NCI-H345 treated with DMSO at 0.1 percent for 48 hours (cell line): ENCODE measurements at regions not wholly inside any gene's neighbourhood (a gene's known extent, or its start where the extent isn't known, plus 50 kb on each side); places are given as distances from the start of the nearest gene placed in this dataset.
"Not testable (repeated sequence)": the region's sequence is repeated elsewhere in the genome, so short reads cannot be mapped to it uniquely, and the experiment has no call there.

Experiments
- DNase-seq: peaks from one replicate; lab custom pipeline; 2025; ENCODE audit not compliant: unreplicated experiment; lab: John Stamatoyannopoulos, UW

DNA sequence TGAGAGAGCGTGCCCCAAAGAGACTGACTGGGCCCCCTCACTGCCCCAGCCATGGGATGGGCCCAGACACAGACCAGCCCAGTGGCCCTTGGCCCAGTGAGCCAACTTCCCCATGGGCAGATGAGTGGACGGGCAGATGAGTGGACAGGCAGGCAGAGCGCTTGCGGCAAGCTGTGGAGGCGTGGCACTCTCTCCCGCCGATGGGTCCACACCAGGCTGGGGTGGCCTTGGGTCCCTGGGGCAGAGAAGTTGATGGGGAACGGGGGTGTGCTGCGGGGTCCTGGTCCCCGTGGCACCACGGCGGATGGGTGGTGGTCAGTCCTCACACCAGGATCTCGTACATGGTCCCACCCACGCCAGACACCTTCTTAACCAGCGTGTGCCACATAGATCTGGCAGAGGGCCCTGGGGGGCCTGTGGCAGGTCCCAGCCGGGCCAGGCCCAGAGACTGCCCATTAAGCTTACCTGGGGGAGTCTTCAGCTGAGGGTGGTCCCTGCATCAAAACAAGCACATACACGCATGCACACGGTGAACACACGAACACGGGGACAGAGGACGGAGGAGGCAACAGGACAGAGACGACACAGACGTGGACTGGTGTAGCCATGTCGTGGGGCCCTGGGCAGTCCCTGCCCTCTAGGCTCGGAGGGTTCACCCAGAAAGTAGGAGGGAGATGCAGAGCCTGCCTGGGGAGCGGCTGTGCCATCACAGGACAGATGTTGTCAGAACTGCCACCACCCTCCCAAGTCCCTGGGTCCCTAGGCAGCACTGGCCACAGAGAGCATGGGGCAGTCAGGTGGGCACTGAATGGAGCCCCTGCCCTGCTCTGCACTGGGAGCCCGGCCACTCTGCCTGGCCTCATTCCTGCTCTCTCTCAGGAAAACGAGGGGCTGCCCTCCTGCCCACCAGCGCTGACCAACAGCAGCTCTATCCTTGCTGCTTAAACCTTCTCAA lies 182.2 kb downstream of the IGLL1 start:
- no peak for DNase-seq

DNA sequence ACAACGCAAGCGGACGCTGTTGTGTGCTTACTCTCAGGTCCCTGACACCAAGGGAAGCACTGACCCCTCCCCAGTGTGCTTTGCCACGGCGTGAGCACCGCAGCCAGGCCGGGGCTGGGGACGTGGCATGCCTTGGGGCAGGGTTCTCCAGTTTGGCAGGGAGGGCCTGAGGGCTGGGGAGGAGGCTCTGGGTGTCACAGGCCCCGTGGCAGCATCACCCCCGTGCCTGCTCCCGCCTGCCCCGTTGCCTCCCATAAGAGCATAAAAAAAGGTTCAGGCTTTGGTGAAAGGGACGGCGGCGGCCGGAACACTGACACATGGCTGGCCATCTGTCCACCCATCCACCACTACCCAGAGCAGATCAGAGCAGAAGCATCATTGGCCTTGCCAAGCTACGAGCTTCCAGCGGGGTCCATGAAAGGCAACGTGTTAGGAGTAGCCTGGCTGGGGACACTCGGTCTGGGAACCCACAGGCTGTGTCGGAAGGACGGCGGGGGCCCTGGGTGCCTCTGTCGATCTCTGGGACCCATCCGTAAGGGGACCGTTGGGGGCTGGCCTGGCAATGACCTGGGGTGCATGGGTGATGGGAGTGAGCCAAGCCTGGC lies 183.0 kb downstream of the IGLL1 start:
- DNase-seq, result no peak

DNA sequence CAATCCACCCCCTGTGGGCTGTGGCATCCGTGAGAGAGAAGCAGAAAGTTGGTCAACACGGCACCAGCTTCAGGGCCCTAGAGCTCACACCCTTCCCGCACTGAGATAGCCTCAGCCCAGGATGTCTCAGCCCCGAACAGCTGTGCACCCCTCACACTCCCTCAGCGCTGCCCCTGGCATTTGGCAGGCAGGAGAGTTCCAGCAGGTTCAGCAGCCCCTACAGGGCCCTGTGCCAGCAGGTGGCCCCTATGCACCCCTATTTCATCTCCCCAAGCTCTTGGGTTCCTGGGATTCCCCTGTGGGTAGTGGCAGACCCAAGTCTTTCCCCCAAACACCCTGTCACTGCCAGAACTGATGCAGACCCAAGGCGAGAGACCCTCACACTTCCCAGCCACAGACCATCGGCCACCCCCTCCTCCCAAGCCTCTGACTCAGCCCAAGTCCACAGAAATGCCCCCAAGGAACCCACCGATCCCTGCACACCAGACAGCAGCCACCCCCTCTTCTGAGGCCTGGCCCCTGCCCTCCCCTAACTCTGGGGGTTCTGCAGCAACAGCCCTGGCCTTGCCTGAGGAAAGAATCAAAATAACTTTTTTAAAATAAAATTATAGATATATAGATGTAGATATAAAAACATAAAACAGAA lies 183.6 kb downstream of the IGLL1 start:
- DNase-seq, result no peak

DNA sequence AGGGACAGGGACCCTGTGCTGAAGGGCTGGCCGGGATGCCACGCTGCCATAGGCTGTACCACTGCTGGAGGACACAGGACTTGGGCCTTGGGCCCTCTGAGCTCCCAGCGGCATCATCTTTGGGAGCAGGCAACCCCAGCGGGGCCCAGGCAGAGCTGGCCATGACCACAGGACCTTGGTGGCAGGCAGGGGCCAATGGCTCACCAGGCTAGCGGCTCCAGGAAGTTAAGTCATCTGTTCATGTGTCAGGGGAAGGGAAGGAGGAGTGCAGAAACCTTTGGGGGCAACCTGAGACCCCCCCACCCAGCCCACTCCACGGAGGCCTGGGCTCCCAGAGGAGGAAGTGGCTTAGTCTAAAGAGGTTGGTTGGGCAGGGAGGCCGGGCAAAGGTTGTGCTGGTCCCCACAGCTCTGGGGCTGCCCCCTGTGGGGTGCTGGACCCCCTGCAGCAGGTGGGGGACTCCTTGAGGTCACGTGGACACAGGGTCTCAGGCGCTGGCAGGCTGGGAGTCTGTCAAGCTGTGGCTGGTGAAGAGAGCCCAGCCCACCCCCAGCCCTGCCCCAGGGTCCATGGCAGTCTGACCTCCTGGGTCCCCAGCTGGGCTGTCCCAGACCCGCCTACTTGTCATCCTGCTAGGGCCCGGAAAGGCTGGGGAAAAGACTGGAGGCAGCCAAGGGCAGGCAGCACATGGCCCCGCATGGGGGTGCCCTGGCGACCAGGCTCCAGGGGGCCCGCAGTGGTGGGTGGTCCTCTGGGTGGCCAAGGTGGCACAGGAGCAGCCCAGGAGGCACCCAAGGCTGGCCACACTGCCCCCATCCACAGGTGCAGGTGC lies 184.3 kb downstream of the IGLL1 start:
- DNase-seq, result no peak

DNA sequence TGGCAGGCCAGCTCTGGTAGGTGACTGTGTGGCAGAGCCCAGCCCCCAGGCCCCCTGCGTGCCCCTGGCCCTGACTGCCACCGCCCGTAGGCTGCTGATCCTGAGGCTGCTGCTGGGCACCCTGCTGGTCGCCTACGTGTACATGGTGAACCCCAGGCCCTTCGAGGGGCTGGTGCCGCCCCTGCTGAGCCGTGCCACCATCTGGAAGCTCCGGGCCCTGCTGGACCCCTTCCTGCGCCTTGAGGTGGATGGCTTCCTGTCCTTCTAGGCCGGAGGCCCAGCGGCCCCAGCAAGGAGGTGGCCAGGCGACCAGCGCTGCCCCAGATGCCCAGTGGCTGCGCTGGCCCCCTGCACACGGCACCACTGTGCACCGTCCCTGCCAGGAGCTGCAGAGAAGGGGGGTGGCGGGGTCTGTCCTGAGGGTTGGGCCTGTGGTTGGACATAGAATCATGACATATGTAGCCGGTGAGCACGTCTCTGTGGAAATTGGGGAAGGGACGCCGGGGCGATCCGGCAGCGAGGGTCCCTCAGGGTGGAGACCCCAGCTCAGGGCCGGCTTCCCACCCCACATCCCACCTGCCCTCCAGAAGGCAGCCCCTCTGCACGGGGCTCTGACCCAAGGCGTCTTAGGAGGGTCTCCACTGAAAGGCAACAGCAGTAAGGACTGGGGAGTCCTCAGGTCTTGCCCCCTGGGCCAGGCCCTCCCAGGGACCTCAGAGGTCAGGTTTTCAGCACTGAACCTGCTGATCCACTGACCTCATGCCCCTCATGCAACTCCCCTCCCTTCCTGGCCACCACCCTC lies 185.4 kb downstream of the IGLL1 start:
- DNase-seq, result no peak

DNA sequence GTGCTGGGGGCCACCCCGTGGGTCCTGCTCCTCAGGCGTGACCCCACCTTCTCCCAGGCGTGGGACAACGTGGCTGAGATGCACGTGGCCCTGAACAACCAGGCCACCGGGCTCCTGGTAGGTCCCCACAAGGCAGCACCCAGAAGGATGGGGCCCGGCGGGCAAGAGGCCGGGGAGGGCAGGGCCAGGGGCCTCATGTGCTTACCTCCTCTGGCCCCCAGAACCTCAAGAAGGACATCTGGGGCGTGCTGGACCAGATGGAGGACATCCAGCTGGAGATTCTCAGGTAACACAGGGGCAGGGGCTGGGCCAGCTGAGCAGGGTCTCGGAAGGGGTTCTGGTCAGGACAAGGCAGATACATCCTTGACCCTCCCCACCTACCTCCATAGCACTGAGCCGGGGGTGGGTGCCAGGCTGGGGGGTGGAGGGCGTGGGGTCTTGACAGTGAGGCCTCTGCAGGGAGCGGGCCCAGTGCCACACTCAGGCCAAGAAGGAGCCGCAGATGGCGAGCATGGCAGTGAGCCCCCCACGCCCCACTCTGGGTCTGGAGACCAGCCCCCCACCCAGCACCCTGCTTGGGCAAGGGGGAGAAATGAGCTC lies 186.3 kb downstream of the IGLL1 start:
- DNase-seq, result no peak

DNA sequence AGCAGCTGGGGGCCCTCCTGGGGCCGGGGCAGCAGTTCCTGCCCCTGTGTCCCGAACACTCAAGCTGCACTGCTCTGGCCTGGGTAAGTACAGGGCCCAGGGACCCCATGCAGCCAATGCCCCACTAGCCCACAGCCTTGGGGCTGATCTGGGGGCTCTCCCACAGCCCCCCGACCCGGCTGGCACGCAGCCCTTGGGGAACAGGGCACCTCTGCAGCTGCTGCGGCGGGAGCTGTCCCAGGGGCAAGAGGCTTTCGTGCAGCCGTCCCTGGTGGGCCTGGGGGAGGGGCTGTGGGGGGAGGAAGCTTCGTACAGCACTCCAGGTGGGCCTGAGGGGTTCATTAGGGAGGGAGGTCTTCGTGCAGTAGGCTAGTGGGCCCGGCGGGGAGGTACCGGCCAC lies 186.9 kb downstream of the IGLL1 start:
- not testable (repeated sequence) for DNase-seq

DNA sequence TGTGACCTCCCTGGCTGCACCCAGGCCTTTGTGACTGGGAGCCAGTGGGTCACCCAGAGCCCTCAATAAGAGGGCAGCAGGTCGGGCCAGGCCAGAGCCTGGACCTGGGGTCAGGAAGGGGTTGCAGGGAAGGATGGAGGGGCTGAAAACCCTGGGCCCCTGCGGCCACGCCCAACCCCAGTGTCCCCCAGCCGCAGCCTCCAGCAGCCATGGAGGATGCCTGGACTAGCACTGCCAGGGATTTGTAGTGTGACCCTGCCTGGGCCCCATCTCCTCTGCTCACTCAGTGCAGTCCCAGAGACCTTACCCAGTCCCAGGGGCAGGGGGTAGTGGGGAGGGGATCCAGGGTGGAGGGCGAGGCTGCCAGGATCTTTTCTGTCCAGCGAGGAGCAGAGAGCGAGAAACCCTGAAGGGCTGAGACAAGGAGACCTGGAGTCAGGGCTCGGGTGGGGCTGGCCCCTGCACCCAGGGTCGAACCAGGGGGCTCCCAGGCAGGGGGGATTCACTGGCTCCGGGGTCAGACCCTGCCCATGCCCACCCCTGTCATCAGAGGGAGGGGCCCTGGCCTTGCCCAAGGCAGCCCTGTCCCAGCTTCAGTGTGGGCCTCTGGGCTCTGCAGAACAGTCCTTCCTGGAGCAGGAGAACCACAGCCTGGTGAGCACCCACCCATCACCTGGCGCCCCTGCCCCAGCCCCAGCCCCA lies 187.5 kb downstream of the IGLL1 start:
- DNase-seq, result no peak

DNA sequence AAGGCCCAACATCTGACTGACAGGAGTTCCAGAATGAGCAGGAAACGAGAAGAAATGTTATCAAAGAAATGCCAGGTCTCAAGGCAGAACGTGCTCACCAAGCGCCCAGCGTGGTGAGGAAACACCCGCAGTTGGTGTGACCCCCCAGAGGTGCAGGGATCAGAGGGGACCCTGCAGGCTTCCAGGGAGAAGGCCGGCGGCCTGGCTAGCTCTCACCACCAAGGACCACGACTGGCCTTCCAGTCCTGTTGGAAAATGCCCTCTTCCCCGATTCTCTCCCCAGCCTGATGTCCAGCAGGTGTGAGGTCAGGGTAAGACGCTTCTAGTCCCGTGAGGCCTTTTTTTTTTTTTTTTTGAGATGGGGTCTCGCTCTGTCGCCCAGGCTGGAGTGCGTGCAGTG lies 189.1 kb downstream of the IGLL1 start:
- no peak for DNase-seq

DNA sequence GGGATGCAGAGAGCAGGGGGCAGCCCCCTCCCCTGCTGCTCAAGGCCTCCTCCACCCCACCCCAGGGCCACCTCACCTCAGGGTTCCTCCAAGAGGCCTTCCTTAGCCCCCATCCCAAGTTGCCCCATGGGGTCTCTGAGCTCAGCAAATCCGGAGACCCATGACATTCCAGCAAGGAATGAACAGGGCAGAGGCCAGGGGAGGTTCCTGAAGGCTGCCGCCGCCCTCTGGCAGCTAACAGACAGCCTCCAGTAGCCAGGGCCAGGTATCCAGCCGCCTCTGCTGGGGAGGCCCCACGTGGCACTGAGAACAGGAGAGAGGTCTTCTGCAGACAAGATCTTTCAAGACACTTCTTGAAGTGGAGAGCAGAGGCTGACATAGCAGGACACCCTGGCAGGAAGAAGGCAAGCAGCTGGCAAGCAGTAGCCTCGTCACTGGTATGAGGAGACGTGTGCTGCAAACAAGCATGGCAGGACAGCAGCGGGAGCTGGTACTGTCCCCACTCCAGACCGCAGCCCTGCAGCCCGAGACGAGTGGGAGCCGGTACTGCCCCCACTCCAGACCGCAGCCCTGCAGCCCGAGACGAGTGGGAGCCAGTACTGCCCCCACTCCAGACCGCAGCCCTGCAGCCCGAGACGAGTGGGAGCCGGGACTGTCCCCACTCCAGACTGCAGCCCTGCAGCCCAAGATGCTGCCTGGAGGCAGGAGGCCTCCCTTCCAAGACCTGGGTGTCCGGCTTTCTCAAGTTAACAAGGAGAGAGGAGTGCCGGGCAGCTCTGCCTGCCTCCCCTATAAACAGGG lies 190.6 kb downstream of the IGLL1 start:
- DNase-seq, result no peak

DNA sequence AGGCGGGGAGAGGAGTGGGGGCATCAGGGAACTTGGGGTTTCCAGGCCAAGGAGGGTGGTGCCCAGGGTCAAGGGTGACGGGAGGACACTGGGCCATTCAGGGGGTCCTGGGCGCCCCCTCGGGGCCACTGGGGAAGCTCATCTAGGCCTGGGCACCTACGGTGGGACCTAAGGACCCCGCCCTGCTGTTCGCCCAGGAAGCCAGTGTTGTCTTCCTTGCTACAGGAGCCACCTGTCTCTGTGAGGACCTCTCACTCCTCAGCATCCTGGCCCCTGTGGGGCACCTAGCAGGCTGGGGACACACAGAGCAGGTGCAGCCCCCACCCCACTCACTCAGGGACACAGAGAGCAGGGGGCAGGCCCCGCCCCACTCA lies 191.6 kb downstream of the IGLL1 start:
- DNase-seq, result no peak

DNA sequence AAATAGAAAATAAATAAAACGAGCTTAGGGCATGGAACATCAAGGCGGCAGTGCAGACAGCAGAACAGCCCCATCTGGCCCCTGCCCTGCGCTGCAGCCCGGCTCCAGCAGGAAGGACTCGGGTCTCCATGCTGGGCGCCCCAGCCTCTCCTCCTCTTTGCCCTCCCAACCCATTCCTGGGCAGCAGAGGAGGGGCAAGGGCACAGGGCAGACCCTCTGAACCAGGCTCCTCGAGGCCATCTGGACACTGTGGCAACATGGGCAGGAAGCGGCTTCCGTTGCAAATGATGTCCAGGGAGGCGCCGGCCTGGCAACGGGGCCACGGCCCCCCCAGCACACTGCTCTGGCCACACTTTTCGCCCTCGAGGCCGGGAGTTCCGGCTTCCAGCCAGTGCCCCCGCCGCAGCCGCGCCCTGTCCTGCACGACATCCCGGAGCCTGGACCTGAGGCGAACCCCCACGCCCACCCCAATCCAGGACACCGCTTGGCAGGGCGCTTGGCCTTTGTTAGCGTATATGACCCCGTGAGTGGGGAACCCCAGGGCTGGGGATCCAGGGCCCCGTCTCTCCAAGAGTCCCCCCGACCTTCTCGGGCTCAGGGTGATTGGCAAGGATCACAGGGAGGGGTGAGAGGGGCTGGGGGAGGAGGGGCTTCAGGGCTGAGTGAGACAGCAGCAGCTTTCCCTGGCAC lies 192.1 kb downstream of the IGLL1 start:
- no peak for DNase-seq

DNA sequence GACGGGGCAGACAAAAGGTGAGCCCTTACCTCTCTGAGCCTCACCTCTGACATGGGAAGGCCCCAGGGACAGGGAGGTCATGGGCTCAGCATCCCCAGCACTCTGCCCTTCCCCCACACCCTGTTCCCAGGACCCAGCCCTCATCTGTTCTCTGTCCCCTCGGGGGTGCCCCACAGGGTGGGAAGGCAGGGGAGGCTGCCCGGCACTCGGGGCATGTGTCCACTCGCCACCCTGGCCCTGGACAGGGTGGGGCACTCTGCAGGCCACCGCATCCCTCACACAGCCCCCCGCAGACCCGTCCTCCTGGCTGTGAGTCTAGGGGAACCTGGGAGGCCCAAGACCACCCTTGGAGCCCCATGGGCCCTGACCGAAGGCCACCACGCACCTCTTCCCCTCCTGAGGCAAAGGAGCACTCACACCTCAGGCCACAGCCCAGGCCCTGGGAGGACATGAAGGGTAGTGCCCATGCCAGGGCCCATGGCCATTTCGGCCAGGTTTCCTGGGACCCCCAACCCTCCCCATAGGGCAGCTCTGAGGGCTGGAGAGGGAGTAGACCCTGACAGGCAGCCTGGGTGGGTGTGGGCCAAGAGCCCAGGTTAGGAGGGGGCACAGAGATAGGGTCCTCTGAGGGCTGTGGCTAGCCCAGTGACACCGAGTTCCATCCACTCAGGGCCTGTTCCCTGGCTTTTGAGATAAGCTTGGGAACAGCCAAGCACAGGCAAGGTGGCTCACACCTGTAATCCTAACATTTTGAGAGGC lies 193.1 kb downstream of the IGLL1 start:
- no peak for DNase-seq

DNA sequence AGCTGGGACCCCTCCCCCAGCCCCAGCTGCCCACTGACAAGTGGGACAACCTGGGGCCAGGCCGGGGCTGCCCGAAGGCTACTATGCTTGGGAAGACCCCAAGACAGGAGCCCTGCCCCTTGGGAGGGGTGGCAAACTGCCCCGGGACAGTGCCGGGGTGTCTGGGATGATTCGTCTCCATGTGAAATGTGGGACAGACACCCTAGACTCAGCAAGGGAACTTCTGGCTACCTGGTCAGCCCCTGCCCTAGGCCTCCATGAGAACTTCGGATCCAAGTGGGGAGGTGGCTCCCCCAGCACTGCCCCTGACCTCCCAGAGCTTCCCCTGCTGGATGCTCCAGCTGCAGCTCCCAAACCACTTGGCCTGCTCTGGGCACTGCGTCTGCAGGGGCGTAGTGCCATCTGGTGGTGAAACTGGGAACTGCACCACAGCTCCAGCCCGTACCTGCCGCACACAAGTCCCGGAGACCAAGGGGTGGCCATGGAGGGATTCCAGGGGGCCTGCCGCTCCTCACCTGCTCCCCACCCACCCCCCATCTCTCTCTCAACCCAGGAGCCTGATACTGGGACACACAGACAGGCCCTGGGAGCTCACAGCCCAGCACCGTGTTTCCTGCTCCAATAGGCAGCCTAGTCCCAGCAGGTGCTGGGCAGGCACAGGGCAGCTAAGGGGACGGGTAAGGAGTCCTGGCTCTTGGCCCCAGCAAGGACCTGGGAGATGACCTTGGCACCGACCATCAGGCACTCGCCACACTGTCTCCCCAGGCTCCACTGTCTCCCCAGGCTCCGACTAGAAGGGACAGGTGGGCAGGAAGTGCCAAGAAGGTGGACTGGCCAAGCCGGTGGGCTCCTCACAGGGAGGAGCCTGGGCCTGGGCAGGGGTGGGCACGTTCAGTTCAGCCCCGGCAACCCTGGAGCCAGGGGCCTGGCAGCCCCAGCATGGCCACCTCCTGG lies 194.1 kb downstream of the IGLL1 start:
- DNase-seq, result peak; percentile 9

DNA sequence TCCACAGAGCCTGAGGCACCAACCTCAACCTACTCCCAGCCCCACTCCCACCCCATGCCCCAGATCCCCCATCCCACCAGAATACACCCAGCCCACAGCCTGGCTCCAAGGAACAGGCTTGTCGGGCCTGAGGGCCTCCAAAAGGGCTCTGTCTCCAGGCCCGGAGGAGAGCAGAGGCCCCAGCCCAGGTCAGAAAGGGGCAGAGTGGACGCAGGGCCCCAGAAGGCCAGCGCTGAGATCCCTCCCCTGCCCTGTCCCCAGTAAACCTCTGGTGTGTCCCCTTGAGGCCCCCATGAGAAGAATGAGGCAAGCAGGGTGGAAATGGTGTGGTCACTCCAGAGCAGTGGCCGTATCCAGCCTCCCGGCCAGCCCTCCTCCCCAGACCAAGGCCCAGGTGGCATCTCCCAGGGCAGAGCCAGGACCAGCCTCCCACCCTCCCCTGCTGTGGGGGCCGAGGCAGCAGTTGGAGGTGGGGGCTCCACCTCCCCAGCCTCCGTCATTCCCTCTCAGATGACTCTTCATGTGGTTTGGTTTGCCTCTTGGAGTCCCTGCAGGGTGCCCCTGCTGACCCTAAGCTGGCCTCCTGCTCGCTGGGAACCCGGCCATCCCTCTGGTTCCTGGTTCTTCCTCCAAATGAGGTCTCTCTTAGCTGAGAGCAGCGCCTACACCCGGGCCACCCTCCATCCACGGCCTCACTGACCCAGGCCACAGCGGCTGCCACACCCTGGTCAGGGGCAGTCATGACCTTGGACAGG lies 195.0 kb downstream of the IGLL1 start:
- DNase-seq, result no peak
